Tibial artery (tissue), 4 donors: ENCODE measurements at regions not wholly inside any gene's neighbourhood (a gene's known extent, or its start where the extent isn't known, plus 50 kb on each side); places are given as distances from the start of the nearest gene placed in this dataset.

Experiments
- DNase-seq, 2 donors: peaks; one replicate each; pipeline ENCODE4 v3.0.0-alpha.2; 2019
- H3K27ac ChIP-seq, 2 donors: fragments of 200-600 bp; sonication (generic) in 1 of 2; 1 replicate in 1 of 2; 2 replicates in 1 of 2; pipeline ENCODE4 v1.5.1; 2018 to 2019; ENCODE audit warnings: mild to moderate bottlenecking in 1 of 2
- H3K27me3 ChIP-seq, 2 donors: fragments of 200-600 bp; sonication (generic) in 1 of 2; one replicate each; pipeline versions ENCODE4 v1.5.1 to v1.6.0; 2016 to 2019
- H3K36me3 ChIP-seq, 3 donors: fragments of 200-600 bp; sonication (generic) in 2 of 3; one replicate each; pipeline ENCODE4 v1.5.1; 2016 to 2019; ENCODE audit warnings: mild to moderate bottlenecking in 2 of 3
- H3K4me1 ChIP-seq, 4 donors: fragments of 200-600 bp; sonication (generic) in 2 of 4; 1 replicate in 3 of 4; 2 replicates in 1 of 4; pipeline ENCODE4 v1.5.1; 2016 to 2019
- H3K4me3 ChIP-seq, 2 donors: fragments of 200-600 bp; sonication (generic) in 1 of 2; 1 replicate in 1 of 2; 2 replicates in 1 of 2; pipeline ENCODE4 v1.5.1; 2018 to 2019; ENCODE audit warnings: mild to moderate bottlenecking in 2 of 2
- H3K9me3 ChIP-seq, 3 donors: fragments of 200-600 bp; sonication (generic) in 1 of 3; one replicate each; pipeline ENCODE4 v1.5.1; 2016 to 2019
- CTCF ChIP-seq, 2 experiments: fragments of 200-600 bp in 1 of 2; fragments of 450-650 bp in 1 of 2; IDR thresholded peaks; one replicate each; pipeline ENCODE4 v1.5.1; 2017 to 2019; ENCODE audit warnings: antibody characterized with exemption in 2 of 2, mild to moderate bottlenecking in 1 of 2, moderate library complexity in 1 of 2
- intact Hi-C: fragments of 100-400 bp; cut with DNase I; formaldehyde crosslinking; loops from one replicate; pipeline ENCODE4 v1.15.0; 2023; ENCODE audit warnings: low total_unique reads

GRCh38 chr21:28738420-28738704 lies 254.3 kb downstream of the LTN1 start:
- no peaks in the 10 kb centered on the region for H3K9me3 ChIP-seq
- no peaks in the 10 kb centered on the region for H3K27me3 ChIP-seq
- H3K27ac ChIP-seq: no peak overlapping the region
- no peak for TF ChIP-seq CTCF (IDR thresholded peaks at IDR 0.05)
- H3K36me3 ChIP-seq: no peaks in the 10 kb centered on the region
- peaks cover 0 to 4% (median 0%) of the 10 kb centered on the region in 4 donors for H3K4me1 ChIP-seq
- no peak for DNase-seq
- intact Hi-C loops: no loop called here
- H3K4me3 ChIP-seq: no peak overlapping the region

- no peak for DNase-seq
- no peaks in the 10 kb centered on the region for H3K9me3 ChIP-seq
- TF ChIP-seq CTCF (IDR thresholded peaks at IDR 0.05): no peak
- no peak overlapping the region for H3K4me3 ChIP-seq
- H3K4me1 ChIP-seq: peaks cover 0 to 4% (median 0%) of the 10 kb centered on the region in 4 donors
- intact Hi-C loops: no loop called here
- no peaks in the 10 kb centered on the region for H3K36me3 ChIP-seq
- no peaks in the 10 kb centered on the region for H3K27me3 ChIP-seq
- H3K27ac ChIP-seq: no peak overlapping the region
Measured at GRCh38 chr21:28737674-28738419, 254.8 kb downstream of the LTN1 start.

GRCh38 chr21:28734522-28735175 lies 258.0 kb downstream of the LTN1 start:
- intact Hi-C loops: no loop called here
- DNase-seq: no peak

GRCh38 chr21:28731700-28732321 lies 260.9 kb downstream of the LTN1 start:
- Histone ChIP-seq H3K27me3 (no peaks in the 10 kb centered on the region), H3K27ac (no peak overlapping the region), H3K36me3 (no peaks in the 10 kb centered on the region), H3K9me3 (no peaks in the 10 kb centered on the region), H3K4me3 (no peak overlapping the region), H3K4me1 (peaks cover 0 to 9% (median 0%) of the 10 kb centered on the region in 4 donors)
- no peak for DNase-seq
- intact Hi-C loops: no loop called here
- TF ChIP-seq CTCF (IDR thresholded peaks at IDR 0.05): no peak

More at GRCh38 chr21:28734522-28735175, 258.0 kb downstream of the LTN1 start:
- Histone ChIP-seq H3K9me3 (no peaks in the 10 kb centered on the region), H3K4me3 (no peak overlapping the region), H3K27me3 (no peaks in the 10 kb centered on the region), H3K36me3 (no peaks in the 10 kb centered on the region), H3K27ac (no peak overlapping the region), H3K4me1 (peaks cover 0 to 4% (median 0%) of the 10 kb centered on the region in 4 donors)
- no peak for TF ChIP-seq CTCF (IDR thresholded peaks at IDR 0.05)

- Histone ChIP-seq H3K27me3 (no peaks in the 10 kb centered on the region), H3K4me3 (no peak overlapping the region), H3K27ac (no peak overlapping the region), H3K9me3 (no peaks in the 10 kb centered on the region), H3K4me1 (peaks cover 0 to 9% (median 0%) of the 10 kb centered on the region in 4 donors), H3K36me3 (no peaks in the 10 kb centered on the region)
- no peak for DNase-seq
- intact Hi-C loops: no loop called here
- TF ChIP-seq CTCF (IDR thresholded peaks at IDR 0.05): no peak
Measured at GRCh38 chr21:28729887-28730286, 262.8 kb downstream of the LTN1 start.
